ENCODE measurements at regions not wholly inside any gene's neighbourhood (a gene's known extent, or its start where the extent isn't known, plus 50 kb on each side); places are given as distances from the start of the nearest gene placed in this dataset.
"Not testable (repeated sequence)": the region's sequence is repeated elsewhere in the genome, so short reads cannot be mapped to it uniquely, and the experiment has no call there.

DNA sequence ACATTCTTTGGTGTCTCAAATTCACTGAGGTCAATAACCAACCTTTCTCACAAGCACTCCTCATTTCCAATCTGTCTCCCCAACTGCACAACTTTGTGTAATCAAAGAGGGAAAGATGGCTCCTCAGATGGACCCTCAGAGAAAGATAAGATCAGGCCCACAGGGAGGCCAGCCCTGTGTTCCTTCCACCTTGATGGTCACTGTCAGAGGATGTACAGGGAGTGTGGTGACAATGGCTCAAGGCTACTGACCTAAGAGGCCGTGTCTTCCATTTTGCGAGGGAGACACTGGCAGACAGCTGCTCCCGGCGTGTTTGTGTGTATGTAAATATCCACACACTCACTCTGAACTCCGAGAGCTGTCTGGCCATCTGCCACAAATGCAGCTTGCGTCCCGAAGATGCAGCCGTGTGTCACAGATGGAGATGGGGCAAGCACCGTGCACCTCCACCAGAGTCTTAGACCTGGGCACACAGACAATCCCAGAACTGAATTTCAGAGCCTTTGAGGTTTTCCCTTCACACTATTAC lies 712.1 kb upstream of the NRP1 start:
- H3K27me3 ChIP-seq: no peaks in the 10 kb centered on the region
- no peaks in the 10 kb centered on the region for H3K9me3 ChIP-seq
- WGBS, 2 donors: 80 to 88% methylated on average over 8 to 9 of the region's 9 CpGs
- TF ChIP-seq, protein P1, sequence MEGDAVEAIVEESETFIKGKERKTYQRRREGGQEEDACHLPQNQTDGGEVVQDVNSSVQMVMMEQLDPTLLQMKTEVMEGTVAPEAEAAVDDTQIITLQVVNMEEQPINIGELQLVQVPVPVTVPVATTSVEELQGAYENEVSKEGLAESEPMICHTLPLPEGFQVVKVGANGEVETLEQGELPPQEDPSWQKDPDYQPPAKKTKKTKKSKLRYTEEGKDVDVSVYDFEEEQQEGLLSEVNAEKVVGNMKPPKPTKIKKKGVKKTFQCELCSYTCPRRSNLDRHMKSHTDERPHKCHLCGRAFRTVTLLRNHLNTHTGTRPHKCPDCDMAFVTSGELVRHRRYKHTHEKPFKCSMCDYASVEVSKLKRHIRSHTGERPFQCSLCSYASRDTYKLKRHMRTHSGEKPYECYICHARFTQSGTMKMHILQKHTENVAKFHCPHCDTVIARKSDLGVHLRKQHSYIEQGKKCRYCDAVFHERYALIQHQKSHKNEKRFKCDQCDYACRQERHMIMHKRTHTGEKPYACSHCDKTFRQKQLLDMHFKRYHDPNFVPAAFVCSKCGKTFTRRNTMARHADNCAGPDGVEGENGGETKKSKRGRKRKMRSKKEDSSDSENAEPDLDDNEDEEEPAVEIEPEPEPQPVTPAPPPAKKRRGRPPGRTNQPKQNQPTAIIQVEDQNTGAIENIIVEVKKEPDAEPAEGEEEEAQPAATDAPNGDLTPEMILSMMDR (IDR thresholded peaks at IDR 0.05): no peak
- no peak for TF ChIP-seq POLR2A (IDR thresholded peaks at IDR 0.05)
- no peak overlapping the region for H3K4me3 ChIP-seq
- H3K27ac ChIP-seq: no peak overlapping the region
- intact Hi-C loops (cut with DNase I; ENCODE audit: low total_unique reads): no loop called here
- no peaks in the 10 kb centered on the region for H3K36me3 ChIP-seq (ENCODE audit: low read depth, missing control alignments)
- no peak for DNase-seq
- no peaks in the 10 kb centered on the region for H3K4me1 ChIP-seq

DNA sequence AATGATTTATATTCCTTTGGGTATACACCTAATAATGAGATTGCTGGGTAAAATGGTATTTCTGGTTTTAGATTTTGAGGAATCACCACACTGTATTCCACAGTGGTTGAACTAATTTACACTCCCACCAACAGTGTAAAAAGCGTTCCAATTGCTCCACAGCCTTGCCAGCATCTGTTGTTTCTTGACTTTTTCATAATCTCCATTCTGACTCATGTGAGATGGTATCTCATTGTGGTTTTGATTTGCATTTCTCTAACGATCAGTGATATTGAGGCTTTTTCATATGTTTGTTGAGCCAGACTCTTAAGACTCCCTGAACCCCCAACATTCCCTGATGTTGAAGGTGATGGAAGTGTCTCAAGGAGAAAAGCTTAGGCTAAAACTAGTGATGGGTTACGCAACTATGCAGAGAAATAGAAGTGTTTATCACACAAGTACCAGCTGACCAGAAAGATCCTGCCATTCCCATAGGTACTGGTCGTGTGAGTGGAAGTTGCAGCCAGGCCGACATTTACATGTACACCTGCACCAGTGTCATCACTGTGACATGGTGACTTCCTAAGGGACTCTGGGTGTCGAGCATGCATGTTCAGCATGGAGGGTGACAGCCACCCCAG lies 711.2 kb upstream of the NRP1 start:
- no peaks in the 10 kb centered on the region for H3K27me3 ChIP-seq
- no peak for DNase-seq
- no peak for TF ChIP-seq POLR2A (IDR thresholded peaks at IDR 0.05)
- TF ChIP-seq, protein P1 (IDR thresholded peaks at IDR 0.05): no peak
- 84 to 93% methylated on average over 6 of the region's 6 CpGs for WGBS, 2 donors
- no peak overlapping the region for H3K4me3 ChIP-seq
- H3K4me1 ChIP-seq: no peaks in the 10 kb centered on the region
- H3K36me3 ChIP-seq (ENCODE audit: low read depth, missing control alignments): no peaks in the 10 kb centered on the region
- intact Hi-C loops (cut with DNase I; ENCODE audit: low total_unique reads): no loop called here
- no peaks in the 10 kb centered on the region for H3K9me3 ChIP-seq
- no peak overlapping the region for H3K27ac ChIP-seq

DNA sequence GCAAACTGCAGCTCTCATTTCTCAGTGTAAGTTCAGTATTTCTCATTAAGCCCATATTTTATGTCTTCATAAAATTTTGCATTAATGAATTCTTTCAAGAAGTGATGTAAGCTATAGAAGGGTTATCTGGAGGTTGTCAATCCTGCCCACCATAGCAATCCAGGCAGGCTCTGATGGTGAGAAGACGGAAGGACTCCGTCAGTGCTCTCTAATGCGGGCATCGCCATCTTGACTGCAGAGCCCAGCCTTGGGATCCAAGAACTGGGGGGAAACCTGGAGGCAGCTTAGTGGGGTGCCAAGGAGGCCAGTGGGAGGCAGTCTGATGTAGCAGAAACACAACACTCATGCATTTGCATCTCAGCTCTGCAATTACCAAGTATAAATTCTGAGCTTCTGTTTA lies 707.4 kb upstream of the NRP1 start:
- no peaks in the 10 kb centered on the region for H3K36me3 ChIP-seq (ENCODE audit: low read depth, missing control alignments)
- WGBS, 2 donors: 95 to 98% methylated on average over 4 of the region's 4 CpGs
- no peak overlapping the region for H3K27ac ChIP-seq
- TF ChIP-seq, protein P1 (IDR thresholded peaks at IDR 0.05): no peak
- no peak for TF ChIP-seq POLR2A (IDR thresholded peaks at IDR 0.05)
- H3K4me1 ChIP-seq: no peaks in the 10 kb centered on the region
- intact Hi-C loops (cut with DNase I; ENCODE audit: low total_unique reads): no loop called here
- H3K9me3 ChIP-seq: no peaks in the 10 kb centered on the region
- H3K4me3 ChIP-seq: no peak overlapping the region
- no peaks in the 10 kb centered on the region for H3K27me3 ChIP-seq
- no peak for DNase-seq

DNA sequence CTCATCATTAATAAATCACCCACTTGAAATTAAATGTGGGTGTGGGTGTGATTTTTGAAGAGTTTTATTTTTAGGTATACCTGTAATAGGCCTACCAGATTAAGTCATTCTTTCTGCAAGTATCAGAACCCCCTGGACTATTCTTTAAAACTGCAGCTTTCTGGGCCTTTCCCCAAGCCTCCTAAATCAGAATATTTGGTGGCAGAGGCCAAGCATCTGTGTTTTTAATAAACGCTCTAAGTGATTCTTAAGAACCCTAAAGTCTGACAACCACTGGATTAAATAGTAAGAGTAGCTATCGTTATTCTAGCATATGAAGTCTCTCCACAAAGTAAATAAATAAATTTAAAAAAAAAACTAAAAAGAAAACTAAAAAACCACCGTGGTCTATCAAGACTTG lies 703.0 kb upstream of the NRP1 start:
- TF ChIP-seq, protein P1 (IDR thresholded peaks at IDR 0.05): no peak
- TF ChIP-seq POLR2A (IDR thresholded peaks at IDR 0.05): no peak
- Histone ChIP-seq H3K9me3 (no peaks in the 10 kb centered on the region), H3K4me3 (no peak overlapping the region), H3K4me1 (no peaks in the 10 kb centered on the region), H3K36me3 (ENCODE audit: low read depth, missing control alignments) (no peaks in the 10 kb centered on the region), H3K27ac (no peak overlapping the region), H3K27me3 (no peaks in the 10 kb centered on the region)
- intact Hi-C loops (cut with DNase I; ENCODE audit: low total_unique reads): no loop called here
- 75 to 79% methylated on average over 3 of the region's 3 CpGs for WGBS, 2 donors
- no peak for DNase-seq

DNA sequence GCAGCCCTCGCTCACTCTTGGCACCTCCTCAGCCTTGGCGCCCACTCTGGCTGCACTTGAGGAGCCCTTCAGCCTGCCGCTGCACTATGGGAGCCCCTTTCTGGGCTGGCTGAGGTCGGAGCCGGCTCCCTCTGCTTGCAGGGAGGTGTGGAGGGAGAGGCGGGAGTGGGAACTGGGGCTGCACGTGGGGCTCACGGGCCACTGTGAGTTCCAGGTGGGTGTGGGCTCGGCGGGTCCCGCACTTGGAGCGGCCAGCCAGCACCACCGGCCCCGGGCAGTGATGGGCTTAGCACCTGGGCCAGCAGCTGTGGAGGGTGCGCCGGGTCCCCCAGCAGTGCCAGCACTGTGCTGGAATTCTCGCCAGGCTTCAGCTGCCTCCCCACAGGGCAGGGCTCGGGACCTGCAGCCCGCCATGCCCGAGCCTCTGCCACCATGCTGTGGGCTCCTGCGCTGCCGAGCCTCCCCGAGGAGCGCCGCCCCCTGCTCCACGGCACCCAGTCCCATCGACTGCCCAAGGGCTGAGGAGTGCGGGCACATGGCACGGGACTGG lies 700.8 kb upstream of the NRP1 start:
- intact Hi-C loops (cut with DNase I; ENCODE audit: low total_unique reads); DNase-seq; H3K4me3 ChIP-seq; H3K4me1 ChIP-seq; H3K9me3 ChIP-seq; H3K36me3 ChIP-seq (ENCODE audit: low read depth, missing control alignments); H3K27me3 ChIP-seq; H3K27ac ChIP-seq: not testable (repeated sequence)
- 95 to 100% methylated on average over 3 to 25 of the region's 29 CpGs for WGBS, 2 donors
